K562 (cell line): ENCODE measurements at regions not wholly inside any gene's neighbourhood (a gene's known extent, or its start where the extent isn't known, plus 50 kb on each side); places are given as distances from the start of the nearest gene placed in this dataset.

Source experiments
- FOXM1 ChIP-seq, 2 experiments: fragments of 450-650 bp in 1 of 2; sonication (generic) in 1 of 2; formaldehyde crosslinking in 1 of 2; IDR thresholded peaks; 2 replicates each; pipeline versions ENCODE4 v1.6.1 to v1.9.0; 2017 to 2022; ENCODE audit warnings: low read depth in 2 of 2, mild to moderate bottlenecking in 2 of 2, missing genetic modification reagents in 1 of 2, moderate library complexity in 1 of 2
- RBBP5 ChIP-seq: fragments of 200-600 bp; sonication (generic); IDR thresholded peaks from 2 replicates; pipeline ENCODE4 v1.6.1; 2012; ENCODE audit warnings: borderline replicate concordance, mild to moderate bottlenecking, low read length, control low read depth, inconsistent platforms; ENCODE audit not compliant: insufficient read depth, poor library complexity, severe bottlenecking
- RFX5 ChIP-seq: IDR thresholded peaks from 2 replicates; pipeline ENCODE4 v1.6.1; 2011; ENCODE audit warnings: low read depth, mild to moderate bottlenecking, improper control_type of control experiment, low read length

DNA sequence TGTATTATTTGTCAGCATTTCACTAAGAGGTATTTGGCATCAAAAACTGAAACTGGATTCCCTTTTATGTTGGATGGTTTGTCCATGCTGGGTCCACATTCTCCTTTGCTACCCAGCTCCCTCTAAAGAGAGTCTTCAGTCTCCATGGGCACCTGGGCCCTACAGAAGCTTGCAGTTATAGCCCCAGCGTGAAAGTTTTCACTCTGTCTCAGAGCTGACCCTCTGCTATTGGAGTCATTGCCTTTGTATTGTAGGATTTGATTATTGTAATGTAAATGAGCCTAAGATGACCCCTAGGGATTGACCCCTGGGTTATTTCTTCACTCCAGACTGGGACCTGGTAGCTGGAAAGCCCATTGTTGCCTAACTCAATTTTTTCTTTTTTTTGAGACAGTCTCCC is 1026.5 kb upstream of the EEF2KMT start:
- TF ChIP-seq RFX5 (no peak), FOXM1 (IDR thresholded peaks at IDR 0.05; ENCODE audit: low read depth) (no peak), FOXM1 (CRISPR knock-in tag; IDR thresholded peaks at IDR 0.05; ENCODE audit: low read depth) (no peak), RBBP5 (no peak)
